Psoas muscle (tissue), 7 donors: ENCODE measurements at regions not wholly inside any gene's neighbourhood (a gene's known extent, or its start where the extent isn't known, plus 50 kb on each side); places are given as distances from the start of the nearest gene placed in this dataset.
"Not testable (repeated sequence)": the region's sequence is repeated elsewhere in the genome, so short reads cannot be mapped to it uniquely, and the experiment has no call there.

ENCODE experiments used
- ATAC-seq, 4 donors: fragments of 200-7000 bp; cut with Tn5 transposase; one replicate each; pipeline ENCODE4 v1.9.1; 2020; ENCODE audit warnings: moderate library complexity in 3 of 4, mild to moderate bottlenecking in 2 of 4
- DNase-seq, 2 donors: peaks; one replicate each; pipeline ENCODE4 v3.0.0-alpha.2; 2020
- H3K27ac ChIP-seq: fragments of 200-600 bp; one replicate; pipeline ENCODE4 v1.8.0; 2022
- H3K27me3 ChIP-seq, 3 donors: fragments of 200-600 bp in 1 of 3; one replicate each; pipeline versions ENCODE4 v1.6.1 to v1.8.0; 2013 to 2022; ENCODE audit warnings: low read length in 2 of 3, mild to moderate bottlenecking in 2 of 3, moderate library complexity in 1 of 3; ENCODE audit not compliant: insufficient read depth in 3 of 3
- H3K36me3 ChIP-seq, 2 donors: fragments of 200-600 bp in 1 of 2; one replicate each; pipeline versions ENCODE4 v1.6.1 to v1.8.0; 2013 to 2022; ENCODE audit warnings: low read depth in 1 of 2, mild to moderate bottlenecking in 1 of 2, moderate library complexity in 1 of 2; ENCODE audit not compliant: insufficient read depth in 1 of 2
- H3K4me1 ChIP-seq: fragments of 200-600 bp; one replicate; pipeline ENCODE4 v1.8.0; 2022
- H3K4me3 ChIP-seq: fragments of 200-600 bp; one replicate; pipeline ENCODE4 v1.8.0; 2022; ENCODE audit warnings: mild to moderate bottlenecking
- H3K9me3 ChIP-seq: fragments of 200-600 bp; one replicate; pipeline ENCODE4 v1.8.0; 2022
- WGBS, 3 donors: extraction: QIAGEN DNeasy Blood & Tissue Kit; methylation state at CpG; one replicate each; pipeline versions ENCODE4 v1.1.6 to v1.1.7; 2013; 5-methylcytosine and 5-hydroxymethylcytosine counted together
- intact Hi-C, 2 donors: fragments of 100-400 bp; cut with DNase I; formaldehyde crosslinking; loops; one replicate each; pipeline versions ENCODE4 v1.11.0 to v1.14.2; 2022
- TF ChIP-seq, protein P1 (sequence below): fragments of 200-600 bp; IDR thresholded peaks from one replicate; pipeline ENCODE4 v1.8.0; 2022; ENCODE audit warnings: antibody characterized with exemption
- donor health status: healthy with polysubstance abuse.
- donor health status: DM: no; HTN: no; CAD: no; lungs with moderate emphysema.
- donor health status: Bipolar disorder and iron deficiency.
- donor health status: healthy.
- donor health status: DM: yes; HTN: yes; CAD: no.
- donor health status: DM: no; HTN: no; CAD: no.
- donor health status: DM: yes; HTN: yes; CAD: no.

DNA sequence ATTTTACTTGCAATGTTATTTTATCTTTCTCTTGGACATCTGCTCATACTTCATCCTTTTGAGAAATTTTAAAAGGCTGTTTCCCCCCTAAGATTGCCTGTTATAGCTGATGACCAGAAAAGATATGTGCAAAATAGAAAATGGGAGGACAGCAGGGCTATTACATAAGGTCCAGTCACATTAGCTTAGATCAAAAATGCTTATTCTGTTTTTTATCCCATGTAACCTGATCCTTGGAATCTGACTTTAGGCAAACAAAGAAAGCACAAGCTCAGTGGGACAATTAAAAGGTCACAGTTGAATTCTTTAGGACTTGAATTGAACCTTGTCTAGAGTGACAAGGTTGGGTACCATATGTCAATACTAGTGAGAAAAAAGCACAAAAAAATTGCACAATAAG, 65.1 kb upstream of the TRHDE start:
- Histone ChIP-seq H3K27ac (no peak overlapping the region), H3K4me3 (no peak overlapping the region), H3K4me1 (no peaks in the 10 kb centered on the region), H3K27me3 (no peaks in the 10 kb centered on the region), H3K9me3 (no peaks in the 10 kb centered on the region), H3K36me3 (no peaks in the 10 kb centered on the region)
- ATAC-seq (no peak), DNase-seq (no peak)
- TF ChIP-seq, protein P1, sequence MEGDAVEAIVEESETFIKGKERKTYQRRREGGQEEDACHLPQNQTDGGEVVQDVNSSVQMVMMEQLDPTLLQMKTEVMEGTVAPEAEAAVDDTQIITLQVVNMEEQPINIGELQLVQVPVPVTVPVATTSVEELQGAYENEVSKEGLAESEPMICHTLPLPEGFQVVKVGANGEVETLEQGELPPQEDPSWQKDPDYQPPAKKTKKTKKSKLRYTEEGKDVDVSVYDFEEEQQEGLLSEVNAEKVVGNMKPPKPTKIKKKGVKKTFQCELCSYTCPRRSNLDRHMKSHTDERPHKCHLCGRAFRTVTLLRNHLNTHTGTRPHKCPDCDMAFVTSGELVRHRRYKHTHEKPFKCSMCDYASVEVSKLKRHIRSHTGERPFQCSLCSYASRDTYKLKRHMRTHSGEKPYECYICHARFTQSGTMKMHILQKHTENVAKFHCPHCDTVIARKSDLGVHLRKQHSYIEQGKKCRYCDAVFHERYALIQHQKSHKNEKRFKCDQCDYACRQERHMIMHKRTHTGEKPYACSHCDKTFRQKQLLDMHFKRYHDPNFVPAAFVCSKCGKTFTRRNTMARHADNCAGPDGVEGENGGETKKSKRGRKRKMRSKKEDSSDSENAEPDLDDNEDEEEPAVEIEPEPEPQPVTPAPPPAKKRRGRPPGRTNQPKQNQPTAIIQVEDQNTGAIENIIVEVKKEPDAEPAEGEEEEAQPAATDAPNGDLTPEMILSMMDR = no peak
- intact Hi-C loops = no loop called here

DNA sequence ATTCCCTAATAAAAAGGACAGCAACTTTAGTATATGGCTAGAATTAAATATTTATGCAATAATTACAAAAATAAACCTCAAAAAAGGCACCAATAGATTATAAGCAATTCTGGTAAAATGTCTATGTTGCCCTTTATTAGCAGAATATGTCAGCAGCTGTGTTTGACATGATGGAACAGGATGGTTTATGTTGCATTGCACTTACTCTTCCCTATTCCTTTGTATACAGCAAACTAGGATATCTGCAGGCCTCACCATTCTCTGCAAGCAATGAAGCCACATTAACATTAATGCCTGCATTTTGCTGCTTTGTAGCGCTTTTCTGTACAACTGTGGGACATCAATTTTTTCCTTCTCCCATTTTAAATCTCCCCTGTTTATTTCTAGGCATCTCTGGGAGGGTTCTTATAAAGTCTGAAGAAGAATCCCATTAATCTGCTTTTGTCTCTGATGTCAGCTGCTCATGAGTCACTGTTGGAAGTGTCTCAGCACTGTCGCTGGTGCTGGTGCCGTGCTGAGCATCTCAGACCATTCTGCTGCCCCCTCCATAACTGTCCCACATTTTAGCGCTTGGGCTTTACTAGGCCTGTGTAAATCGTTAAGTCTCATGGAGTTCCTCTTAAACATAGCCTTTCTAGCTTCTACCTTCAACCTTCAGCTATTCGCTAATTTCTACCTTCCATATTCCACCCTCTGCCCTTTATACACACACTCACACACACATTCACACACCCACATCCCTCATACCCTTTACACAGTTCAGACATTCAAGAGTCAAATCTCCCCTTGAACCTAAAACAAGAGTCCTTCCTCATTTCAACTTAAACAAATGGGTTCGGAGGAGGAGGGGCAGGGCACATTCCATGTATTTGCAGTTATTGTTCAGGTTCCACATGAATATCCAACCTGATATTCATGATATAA, 64.4 kb upstream of the TRHDE start:
- Histone ChIP-seq H3K9me3 (no peaks in the 10 kb centered on the region), H3K36me3 (no peaks in the 10 kb centered on the region), H3K4me1 (no peaks in the 10 kb centered on the region), H3K27me3 (no peaks in the 10 kb centered on the region), H3K4me3 (no peak overlapping the region), H3K27ac (no peak overlapping the region)
- intact Hi-C loops = no loop called here
- TF ChIP-seq, protein P1 = no peak
- ATAC-seq (no peak), DNase-seq (no peak)
- WGBS, 3 donors = 79 to 82% (median 79%) methylated on average over 7 of the region's 7 CpGs

DNA sequence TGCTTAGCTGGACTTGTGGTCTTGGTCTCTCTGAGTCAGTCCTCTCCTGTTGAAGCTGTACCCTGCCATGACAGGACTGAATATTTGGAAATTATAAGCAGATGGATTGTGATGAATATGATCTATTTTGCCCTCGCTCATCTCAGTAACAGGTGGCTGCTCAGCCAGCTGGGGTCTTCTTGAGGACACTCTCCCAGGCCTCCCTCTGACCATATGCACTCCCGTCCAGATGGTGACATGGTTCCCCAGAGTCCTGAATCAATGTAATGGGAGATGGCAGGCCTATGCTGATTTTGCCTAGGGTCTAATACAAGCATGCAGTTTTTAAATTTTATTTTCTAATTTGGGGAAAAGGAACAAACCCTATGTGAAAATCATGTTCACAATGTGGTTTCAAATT, 63.1 kb upstream of the TRHDE start:
- no peaks in the 10 kb centered on the region for H3K9me3 ChIP-seq
- no peak for DNase-seq
- no peaks in the 10 kb centered on the region for H3K27me3 ChIP-seq
- no peak overlapping the region for H3K27ac ChIP-seq
- ATAC-seq = no peak
- intact Hi-C loops = no loop called here
- 20 to 26% (median 21%) methylated on average over 2 of the region's 2 CpGs for WGBS, 3 donors
- no peak overlapping the region for H3K4me3 ChIP-seq
- TF ChIP-seq, protein P1 = no peak
- no peaks in the 10 kb centered on the region for H3K4me1 ChIP-seq
- H3K36me3 ChIP-seq = no peaks in the 10 kb centered on the region

DNA sequence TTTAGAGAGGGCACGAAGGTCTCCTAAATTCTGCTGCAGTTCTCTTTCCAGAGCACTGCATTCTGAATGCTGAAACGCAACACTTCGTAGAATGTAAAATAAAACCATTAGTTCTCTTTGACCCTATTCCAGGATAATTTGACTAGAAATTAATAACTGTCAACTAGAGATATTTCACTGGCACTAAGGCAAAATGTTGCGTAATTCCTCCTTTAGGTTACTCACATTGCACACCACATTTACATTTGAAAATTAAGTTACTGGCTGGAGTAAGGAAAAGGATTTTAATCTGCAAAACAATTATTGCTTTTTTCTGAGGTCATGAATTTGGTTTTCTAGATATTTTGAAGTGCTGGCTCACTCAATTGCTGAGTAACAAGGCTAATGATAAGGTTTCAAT, 58.0 kb upstream of the TRHDE start:
- intact Hi-C loops = no loop called here
- no peak for DNase-seq
- WGBS, 3 donors = 26 to 31% (median 30%) methylated on average over 4 of the region's 4 CpGs
- TF ChIP-seq, protein P1 = no peak
- Histone ChIP-seq H3K9me3 (no peaks in the 10 kb centered on the region), H3K36me3 (no peaks in the 10 kb centered on the region), H3K4me3 (no peak overlapping the region), H3K4me1 (no peaks in the 10 kb centered on the region), H3K27ac (no peak overlapping the region), H3K27me3 (no peaks in the 10 kb centered on the region)
- no peak for ATAC-seq

DNA sequence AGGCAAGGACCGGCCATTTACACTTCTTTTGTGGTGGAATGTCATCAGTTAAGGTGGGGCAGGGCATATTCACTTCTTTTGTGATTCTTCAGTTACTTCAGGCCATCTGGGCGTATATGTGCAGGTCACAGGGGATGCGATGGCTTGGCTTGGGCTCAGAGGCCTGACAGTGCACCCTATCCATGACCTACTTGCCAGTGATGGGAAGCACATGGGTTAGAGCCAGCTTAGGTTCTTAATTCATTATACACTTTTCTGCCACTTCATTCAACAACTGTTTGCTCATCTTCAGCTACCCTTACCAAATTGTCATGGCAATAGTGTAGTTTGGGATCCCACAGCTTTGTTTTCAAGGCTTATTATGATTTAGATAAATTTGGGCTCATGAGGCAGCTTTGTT, 56.9 kb upstream of the TRHDE start:
- intact Hi-C loops, H3K4me1 ChIP-seq, H3K36me3 ChIP-seq, H3K27ac ChIP-seq, H3K9me3 ChIP-seq, H3K4me3 ChIP-seq, ATAC-seq, H3K27me3 ChIP-seq, DNase-seq: not testable (repeated sequence)
- WGBS, 3 donors = 84 to 89% (median 88%) methylated on average over 2 of the region's 3 CpGs
